Occipital lobe (tissue), 1 donor: ENCODE measurements at regions not wholly inside any gene's neighbourhood (a gene's known extent, or its start where the extent isn't known, plus 50 kb on each side); places are given as distances from the start of the nearest gene placed in this dataset.
"Not testable (repeated sequence)": the region's sequence is repeated elsewhere in the genome, so short reads cannot be mapped to it uniquely, and the experiment has no call there.

ENCODE experiments used
- DNase-seq: peaks from one replicate; lab custom pipeline; 2025; lab: John Stamatoyannopoulos, UW

GRCh38 chr7:108813251-108814014 lies 243.8 kb downstream of the DNAJB9 start:
- no peak for DNase-seq

GRCh38 chr7:108815815-108816214 lies 246.1 kb downstream of the DNAJB9 start:
- DNase-seq: no peak

- DNase-seq: no peak
Observed at GRCh38 chr7:108818742-108819141, 249.1 kb downstream of the DNAJB9 start.

GRCh38 chr7:108824840-108825580 lies 255.3 kb downstream of the DNAJB9 start:
- no peak for DNase-seq

- DNase-seq: no peak
Observed at GRCh38 chr7:108825581-108825909, 255.9 kb downstream of the DNAJB9 start.

GRCh38 chr7:108836256-108836655 lies 266.6 kb downstream of the DNAJB9 start:
- no peak for DNase-seq

- no peak for DNase-seq
Observed at GRCh38 chr7:108838198-108838597, 268.5 kb downstream of the DNAJB9 start.

GRCh38 chr7:108839076-108839475 lies 269.4 kb downstream of the DNAJB9 start:
- DNase-seq: no peak

- DNase-seq: no peak
Observed at GRCh38 chr7:108845951-108846350, 276.3 kb downstream of the DNAJB9 start.

GRCh38 chr7:108846471-108846870 lies 276.8 kb downstream of the DNAJB9 start:
- DNase-seq: no peak

GRCh38 chr7:108848486-108848885 lies 278.8 kb downstream of the DNAJB9 start:
- DNase-seq: no peak

- no peak for DNase-seq
Observed at GRCh38 chr7:108860615-108861014, 290.9 kb downstream of the DNAJB9 start.

GRCh38 chr7:108861071-108861470 lies 291.4 kb downstream of the DNAJB9 start:
- DNase-seq: no peak

- DNase-seq: no peak
Observed at GRCh38 chr7:108863227-108863848, 293.7 kb downstream of the DNAJB9 start.

GRCh38 chr7:108869070-108869469 lies 299.4 kb downstream of the DNAJB9 start:
- DNase-seq: no peak

- DNase-seq: no peak
Observed at GRCh38 chr7:108875139-108875538, 305.5 kb downstream of the DNAJB9 start.

GRCh38 chr7:108890862-108891261 lies 321.2 kb downstream of the DNAJB9 start:
- no peak for DNase-seq

- no peak for DNase-seq
Observed at GRCh38 chr7:108908456-108908855, 338.8 kb downstream of the DNAJB9 start.

GRCh38 chr7:108911016-108911415 lies 341.3 kb downstream of the DNAJB9 start:
- DNase-seq: no peak

GRCh38 chr7:108920490-108920889 lies 350.8 kb downstream of the DNAJB9 start:
- no peak for DNase-seq

GRCh38 chr7:108943048-108943447 lies 373.4 kb downstream of the DNAJB9 start:
- DNase-seq: not testable (repeated sequence)

- DNase-seq: no peak
Observed at GRCh38 chr7:108947526-108947925, 377.9 kb downstream of the DNAJB9 start.

- no peak for DNase-seq
Observed at GRCh38 chr7:108972004-108972403, 402.3 kb downstream of the DNAJB9 start.
